Thyroid gland (tissue), 4 donors: ENCODE measurements at regions not wholly inside any gene's neighbourhood (a gene's known extent, or its start where the extent isn't known, plus 50 kb on each side); places are given as distances from the start of the nearest gene placed in this dataset.
"Not testable (repeated sequence)": the region's sequence is repeated elsewhere in the genome, so short reads cannot be mapped to it uniquely, and the experiment has no call there.

Source experiments
- DNase-seq, 2 donors: peaks; one replicate each; pipeline ENCODE4 v3.0.0-alpha.2; 2019
- H3K27ac ChIP-seq, 3 donors: fragments of 200-600 bp; sonication (generic); 1 replicate in 2 of 3; 2 replicates in 1 of 3; pipeline ENCODE4 v1.5.1; 2016 to 2019; ENCODE audit warnings: mild to moderate bottlenecking in 1 of 3, moderate library complexity in 1 of 3
- H3K27me3 ChIP-seq: fragments of 200-600 bp; sonication (generic); one replicate; pipeline ENCODE4 v1.5.1; 2019
- H3K36me3 ChIP-seq, 2 donors: fragments of 200-600 bp; sonication (generic); one replicate each; pipeline ENCODE4 v1.5.1; 2016 to 2019
- H3K4me1 ChIP-seq, 2 donors: fragments of 200-600 bp; sonication (generic); one replicate each; pipeline ENCODE4 v1.5.1; 2017 to 2019
- H3K4me3 ChIP-seq, 3 donors: fragments of 200-600 bp; sonication (generic); replicated peaks in 1 of 3; 1 replicate in 2 of 3; 2 replicates in 1 of 3; pipeline ENCODE4 v1.5.1; 2016; ENCODE audit warnings: mild to moderate bottlenecking in 1 of 3
- H3K9me3 ChIP-seq: fragments of 200-600 bp; sonication (generic); one replicate; pipeline ENCODE4 v1.5.1; 2017
- CTCF ChIP-seq, 6 experiments: fragments of 200-600 bp in 3 of 6; fragments of 450-650 bp in 3 of 6; sonication (generic) in 3 of 6; IDR thresholded peaks; one replicate each; pipeline ENCODE4 v1.5.1; 2016 to 2019; ENCODE audit warnings: antibody characterized with exemption in 6 of 6, mild to moderate bottlenecking in 2 of 6, inconsistent platforms in 1 of 6, moderate library complexity in 1 of 6
- POLR2A ChIP-seq, 2 donors: fragments of 450-650 bp; IDR thresholded peaks; one replicate each; pipeline ENCODE4 v1.6.1; 2017; ENCODE audit warnings: antibody characterized with exemption in 2 of 2, mild to moderate bottlenecking in 2 of 2, moderate library complexity in 1 of 2
- WGBS, 2 donors: methylation state at CpG; one replicate each; pipeline ENCODE4 v1.1.5; 2017; 5-methylcytosine and 5-hydroxymethylcytosine counted together
- intact Hi-C: fragments of 100-400 bp; cut with DNase I; formaldehyde crosslinking; loops from one replicate; pipeline ENCODE4 v1.15.1; 2023

- DNase-seq, result no peak
- no peak overlapping the region for H3K4me3 ChIP-seq
- 82 to 83% methylated on average over 5 of the region's 5 CpGs for WGBS, 2 donors
- H3K36me3 ChIP-seq, result no peaks in the 10 kb centered on the region
- intact Hi-C loops, result no loop called here
- no peaks in the 10 kb centered on the region for H3K9me3 ChIP-seq
- no peaks in the 10 kb centered on the region for H3K4me1 ChIP-seq
- no peak overlapping the region for H3K27ac ChIP-seq
- no peaks in the 10 kb centered on the region for H3K27me3 ChIP-seq
- TF ChIP-seq POLR2A (IDR thresholded peaks at IDR 0.05) (no peak), CTCF (IDR thresholded peaks at IDR 0.05) (no peak)
These were observed 58.6 kb downstream of the KCNA5 start for GRCh38 chr12:5102261-5102789.

GRCh38 chr12:5102806-5103205 lies 59.1 kb downstream of the KCNA5 start:
- no peak for DNase-seq
- H3K27me3 ChIP-seq, result no peaks in the 10 kb centered on the region
- intact Hi-C loops, result no loop called here
- H3K4me3 ChIP-seq, result no peak overlapping the region
- H3K9me3 ChIP-seq, result no peaks in the 10 kb centered on the region
- WGBS, 2 donors, result 97 to 100% methylated on average over 1 of the region's 1 CpG
- H3K27ac ChIP-seq, result no peak overlapping the region
- no peaks in the 10 kb centered on the region for H3K36me3 ChIP-seq
- no peak for TF ChIP-seq POLR2A (IDR thresholded peaks at IDR 0.05)
- TF ChIP-seq CTCF (IDR thresholded peaks at IDR 0.05), result no peak
- no peaks in the 10 kb centered on the region for H3K4me1 ChIP-seq

- H3K36me3 ChIP-seq, result no peaks in the 10 kb centered on the region
- WGBS, 2 donors, result 89 to 100% methylated on average over 1 of the region's 1 CpG
- H3K4me3 ChIP-seq, result no peak overlapping the region
- intact Hi-C loops, result no loop called here
- no peak for DNase-seq
- TF ChIP-seq POLR2A (IDR thresholded peaks at IDR 0.05) (no peak), CTCF (IDR thresholded peaks at IDR 0.05) (no peak)
- H3K9me3 ChIP-seq, result no peaks in the 10 kb centered on the region
- H3K27ac ChIP-seq, result no peak overlapping the region
- H3K27me3 ChIP-seq, result no peaks in the 10 kb centered on the region
- no peaks in the 10 kb centered on the region for H3K4me1 ChIP-seq
These were observed 66.7 kb downstream of the KCNA5 start for GRCh38 chr12:5110345-5110744.

GRCh38 chr12:5114436-5114835 lies 70.8 kb downstream of the KCNA5 start:
- H3K4me3 ChIP-seq, result no peak overlapping the region
- H3K4me1 ChIP-seq, result no peaks in the 10 kb centered on the region
- intact Hi-C loops, result no loop called here
- H3K27me3 ChIP-seq, result no peaks in the 10 kb centered on the region
- 41 to 46% methylated on average over 7 of the region's 7 CpGs for WGBS, 2 donors
- H3K27ac ChIP-seq, result no peak overlapping the region
- no peaks in the 10 kb centered on the region for H3K9me3 ChIP-seq
- no peaks in the 10 kb centered on the region for H3K36me3 ChIP-seq
- no peak for DNase-seq
- no peak for TF ChIP-seq CTCF (IDR thresholded peaks at IDR 0.05)
- TF ChIP-seq POLR2A (IDR thresholded peaks at IDR 0.05), result no peak

- H3K4me3 ChIP-seq, H3K36me3 ChIP-seq, H3K27ac ChIP-seq, DNase-seq, H3K9me3 ChIP-seq, H3K4me1 ChIP-seq, intact Hi-C loops, H3K27me3 ChIP-seq: not testable (repeated sequence)
- no CpG with 5 or more reads among the region's 20 CpGs for WGBS, 2 donors
These were observed 78.1 kb downstream of the KCNA5 start for GRCh38 chr12:5121784-5122183.

- H3K27me3 ChIP-seq, intact Hi-C loops, H3K27ac ChIP-seq, H3K4me1 ChIP-seq, DNase-seq, H3K9me3 ChIP-seq, H3K36me3 ChIP-seq, H3K4me3 ChIP-seq: not testable (repeated sequence)
- WGBS, 2 donors, result 96 to 98% methylated on average over 9 of the region's 14 CpGs
These were observed 78.7 kb downstream of the KCNA5 start for GRCh38 chr12:5122256-5122831.
